ENCODE measurements at regions not wholly inside any gene's neighbourhood (a gene's known extent, or its start where the extent isn't known, plus 50 kb on each side); places are given as distances from the start of the nearest gene placed in this dataset.

DNA sequence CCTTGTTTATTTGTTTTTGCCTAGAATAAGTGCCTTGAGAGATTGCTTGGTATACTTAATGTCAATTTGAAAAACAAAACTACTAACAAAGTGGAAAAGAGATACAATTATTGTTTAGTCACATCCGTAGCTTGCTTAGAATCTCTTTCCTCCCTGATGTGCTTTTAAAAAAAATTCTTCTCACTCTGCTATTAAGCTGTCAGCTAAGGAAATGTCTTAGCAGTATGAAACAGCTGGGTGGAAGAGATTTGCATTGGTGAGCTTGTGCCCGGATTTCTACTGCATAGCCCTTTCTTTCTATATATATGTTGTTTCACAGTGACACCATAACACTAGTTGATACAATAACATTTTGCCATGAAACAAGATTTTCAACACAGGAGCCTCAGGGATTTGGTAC lies 229.4 kb upstream of the RGS6 start:
- no peak for DNase-seq
- no peak for ATAC-seq (ENCODE audit: poor library complexity)
- intact Hi-C loops (cut with DNase I), result no loop called here

DNA sequence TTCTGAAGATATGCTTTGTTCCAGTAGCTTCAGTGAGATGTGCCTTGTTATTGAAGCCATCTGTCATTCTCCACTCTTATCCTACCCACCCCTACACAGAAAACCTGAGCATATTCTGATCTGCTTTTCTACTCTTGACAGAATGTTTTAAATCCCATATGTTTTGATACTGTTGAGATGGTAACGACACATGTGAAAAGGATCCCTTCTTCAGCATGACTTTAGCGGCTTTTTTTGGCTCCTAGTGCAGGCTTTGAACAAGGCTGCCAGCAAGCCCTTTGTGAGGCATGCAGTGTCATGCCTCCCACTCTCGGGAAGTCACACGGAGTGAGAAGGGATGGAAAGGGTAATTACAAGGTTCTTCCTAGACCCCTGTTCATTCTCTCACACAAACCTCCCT lies 228.8 kb upstream of the RGS6 start:
- peak; percentile 52 for ATAC-seq (ENCODE audit: poor library complexity)
- intact Hi-C loops (cut with DNase I), result no loop called here
- DNase-seq, result no peak

DNA sequence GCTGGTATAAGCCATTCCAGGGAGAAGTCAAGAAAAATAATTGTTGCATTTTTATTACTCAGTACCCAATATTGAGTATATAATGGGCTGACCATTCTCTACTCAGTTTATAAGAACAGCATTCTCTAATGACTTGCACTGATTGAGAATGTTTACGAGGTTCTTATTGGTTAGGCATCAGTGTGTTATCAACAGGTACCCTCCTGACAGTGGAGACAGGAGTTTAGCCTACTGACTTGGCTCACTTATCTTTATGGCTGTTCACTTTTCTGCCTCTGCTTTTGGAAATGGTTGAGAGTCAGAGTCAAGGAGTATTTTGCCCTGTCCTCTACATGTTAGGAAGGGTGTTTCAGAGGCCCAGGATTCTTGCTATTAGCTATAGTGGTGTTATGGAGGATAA lies 228.0 kb upstream of the RGS6 start:
- no peak for ATAC-seq (ENCODE audit: poor library complexity)
- no peak for DNase-seq
- intact Hi-C loops (cut with DNase I), result no loop called here

DNA sequence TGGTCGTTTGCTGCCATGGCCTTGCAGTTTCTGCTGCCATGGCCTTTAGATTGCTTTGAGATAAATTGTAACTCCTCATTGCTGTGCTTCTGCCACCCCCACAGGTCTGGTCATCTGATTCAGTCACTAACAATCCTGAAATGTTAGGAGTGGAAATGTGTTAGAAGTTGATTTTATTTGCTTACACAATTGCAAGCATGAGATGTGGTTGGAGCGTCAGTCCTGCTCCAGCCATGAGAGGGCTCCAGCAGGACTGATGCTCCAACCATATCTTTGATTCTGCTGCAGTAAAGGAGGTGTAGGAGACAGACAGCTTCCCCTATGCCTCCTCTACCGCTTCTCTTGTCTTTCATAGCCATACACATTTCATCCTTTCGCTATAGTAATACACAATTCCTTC lies 226.8 kb upstream of the RGS6 start:
- intact Hi-C loops (cut with DNase I), result no loop called here
- no peak for DNase-seq
- no peak for ATAC-seq (ENCODE audit: poor library complexity)

DNA sequence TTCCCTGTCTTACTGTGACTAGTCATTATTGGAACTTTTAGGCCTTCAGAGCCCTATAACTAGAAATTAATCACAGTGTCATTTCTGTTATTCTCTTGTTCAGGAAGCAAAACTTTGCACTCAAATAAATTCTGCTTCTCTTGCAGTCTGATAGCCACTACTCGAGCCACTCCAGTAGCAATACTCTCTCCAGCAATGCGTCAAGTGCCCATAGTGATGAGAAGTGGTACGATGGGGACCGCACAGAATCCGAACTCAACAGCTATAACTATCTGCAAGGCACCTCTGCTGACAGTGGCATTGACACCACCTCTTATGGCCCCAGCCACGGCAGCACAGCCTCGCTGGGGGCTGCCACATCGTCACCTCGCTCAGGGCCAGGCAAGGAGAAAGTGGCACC lies 223.2 kb upstream of the RGS6 start:
- no peak for ATAC-seq (ENCODE audit: poor library complexity)
- intact Hi-C loops (cut with DNase I), result no loop called here
- no peak for DNase-seq

DNA sequence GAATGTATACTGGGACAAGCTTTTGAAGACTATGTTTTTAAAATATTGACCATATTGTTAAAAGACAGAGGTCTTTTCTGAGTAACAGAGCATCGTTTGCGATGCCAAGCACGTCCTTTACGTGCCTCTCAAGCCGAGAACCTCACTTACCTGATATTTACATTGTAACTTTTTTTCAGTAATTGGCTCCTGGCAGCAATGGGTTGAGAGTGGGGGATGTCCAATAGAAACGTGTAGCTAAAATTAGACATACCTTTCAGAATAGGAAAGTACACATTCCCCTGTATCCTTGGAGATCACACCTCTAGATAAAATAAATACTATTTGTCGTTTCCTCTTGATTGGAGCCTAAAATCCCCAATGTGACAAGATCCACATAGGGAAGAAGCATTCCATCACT lies 222.2 kb upstream of the RGS6 start:
- no peak for ATAC-seq (ENCODE audit: poor library complexity)
- no peak for DNase-seq
- intact Hi-C loops (cut with DNase I), result no loop called here

DNA sequence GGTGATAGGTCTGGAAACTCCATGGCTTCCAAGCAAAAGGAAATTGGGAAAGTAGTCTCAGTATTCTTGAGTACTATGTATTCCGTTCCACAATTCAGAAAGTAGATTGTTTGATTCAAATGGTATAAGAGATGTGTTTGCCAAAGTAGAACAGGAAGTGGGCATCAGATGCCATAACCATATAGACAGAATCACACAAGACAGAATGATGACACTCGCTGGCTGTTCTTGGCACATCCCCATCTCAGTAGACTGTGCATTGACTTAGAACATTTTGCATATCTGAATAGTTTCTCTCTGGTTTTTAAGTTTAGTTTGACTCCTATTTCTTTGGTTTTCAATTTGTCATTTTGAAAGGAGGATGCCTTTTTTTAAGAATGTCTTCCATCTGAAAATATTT lies 221.1 kb upstream of the RGS6 start:
- ATAC-seq (ENCODE audit: poor library complexity), result no peak
- intact Hi-C loops (cut with DNase I), result no loop called here
- no peak for DNase-seq

DNA sequence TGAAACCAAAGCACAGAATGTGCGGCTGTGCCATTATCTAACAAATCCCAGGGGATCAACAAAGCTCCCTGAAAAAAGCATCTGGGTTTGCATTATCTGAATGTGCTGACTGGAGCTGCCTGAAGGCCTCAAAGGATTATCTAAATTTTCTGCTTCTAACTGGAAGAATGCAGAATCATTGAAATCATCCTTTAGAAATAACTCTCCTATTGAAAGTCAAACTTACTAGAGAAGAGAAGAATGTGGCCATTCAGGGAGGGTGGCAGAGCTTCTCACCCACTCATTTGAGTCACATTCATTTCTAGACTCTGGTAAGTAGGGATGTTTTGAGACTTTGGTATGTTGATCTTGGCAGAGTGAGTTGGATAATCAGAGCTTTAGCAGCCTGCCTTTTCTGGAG lies 220.6 kb upstream of the RGS6 start:
- intact Hi-C loops (cut with DNase I), result no loop called here
- DNase-seq (no peak), ATAC-seq (ENCODE audit: poor library complexity) (no peak)

DNA sequence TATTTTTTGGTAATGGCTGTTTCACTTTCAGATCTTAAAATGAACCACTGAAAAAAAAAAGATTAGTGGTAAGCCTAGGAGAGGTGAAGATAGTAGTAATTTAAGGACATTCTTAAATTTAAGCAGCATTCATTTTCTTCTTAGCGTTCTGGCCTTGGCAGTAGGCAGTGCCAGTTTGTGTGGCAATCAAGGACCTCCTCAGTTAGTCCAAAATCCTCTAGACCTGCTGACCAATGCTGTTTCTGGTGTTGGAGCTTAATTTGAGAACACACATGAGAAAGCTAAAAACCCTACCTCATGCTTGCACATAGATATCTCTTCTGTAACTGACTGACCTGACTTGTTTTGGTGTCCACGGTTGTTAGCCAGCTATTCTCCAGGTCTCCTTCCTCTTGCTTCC lies 219.8 kb upstream of the RGS6 start:
- DNase-seq, result no peak
- no peak for ATAC-seq (ENCODE audit: poor library complexity)
- intact Hi-C loops (cut with DNase I), result no loop called here

DNA sequence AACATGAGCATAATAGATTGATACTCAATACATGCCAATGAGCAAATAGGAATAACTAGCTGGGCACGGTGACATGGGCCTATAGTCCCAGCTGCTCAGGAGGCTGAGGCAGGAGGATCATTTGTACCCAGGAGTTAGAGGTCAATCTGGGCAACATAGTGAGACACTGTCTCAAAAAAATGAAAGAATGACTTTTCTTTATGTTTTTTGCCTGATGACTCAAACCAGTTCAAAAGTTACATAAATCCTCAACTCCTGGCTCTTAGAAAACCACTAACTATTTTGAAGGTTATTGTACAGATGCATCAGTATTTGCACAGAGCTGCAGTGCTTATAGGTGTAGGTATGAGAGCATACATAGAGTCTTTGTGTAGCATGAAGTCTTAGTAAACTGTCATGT lies 219.2 kb upstream of the RGS6 start:
- intact Hi-C loops (cut with DNase I), result no loop called here
- no peak for ATAC-seq (ENCODE audit: poor library complexity)
- DNase-seq, result no peak

DNA sequence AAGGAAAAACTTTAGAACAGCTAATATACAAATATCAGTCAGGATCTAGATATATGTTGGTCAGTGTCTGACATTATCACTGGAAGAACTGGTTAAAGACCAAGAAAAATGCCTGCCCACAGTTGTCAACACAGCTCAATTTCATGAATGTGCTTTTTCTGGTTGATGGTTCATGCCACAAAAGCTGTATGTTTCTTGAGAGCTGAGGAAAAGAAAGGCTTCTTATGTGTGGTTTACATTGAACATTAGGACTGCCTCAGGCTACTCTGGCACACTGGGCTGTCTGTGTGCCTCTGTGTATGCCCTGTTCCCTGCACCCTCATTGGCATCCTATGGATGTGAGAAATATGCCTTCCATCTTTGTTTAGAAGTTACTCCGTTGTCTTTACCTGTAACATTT lies 218.8 kb upstream of the RGS6 start:
- DNase-seq (no peak), ATAC-seq (ENCODE audit: poor library complexity) (no peak)
- intact Hi-C loops (cut with DNase I), result no loop called here

DNA sequence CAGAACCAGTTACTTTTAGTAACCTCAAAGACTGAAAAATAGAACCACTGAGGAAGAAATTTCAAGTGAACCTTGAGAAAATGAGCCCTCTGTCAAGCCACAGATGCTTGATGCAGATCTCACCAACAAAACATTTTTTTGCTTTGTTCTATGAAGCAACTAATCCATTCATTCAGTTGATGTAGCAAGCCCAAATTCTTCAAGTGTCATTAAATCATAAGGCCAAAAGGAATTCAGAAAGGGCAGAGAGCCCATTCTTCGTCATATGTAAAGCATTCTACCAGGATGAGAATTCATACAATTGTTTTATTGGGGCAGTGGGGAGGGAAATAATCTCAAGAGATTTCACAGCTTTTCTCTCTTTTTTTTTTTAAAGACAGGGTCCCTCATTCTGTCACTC lies 218.0 kb upstream of the RGS6 start:
- intact Hi-C loops (cut with DNase I), result no loop called here
- no peak for DNase-seq
- ATAC-seq (ENCODE audit: poor library complexity), result no peak

DNA sequence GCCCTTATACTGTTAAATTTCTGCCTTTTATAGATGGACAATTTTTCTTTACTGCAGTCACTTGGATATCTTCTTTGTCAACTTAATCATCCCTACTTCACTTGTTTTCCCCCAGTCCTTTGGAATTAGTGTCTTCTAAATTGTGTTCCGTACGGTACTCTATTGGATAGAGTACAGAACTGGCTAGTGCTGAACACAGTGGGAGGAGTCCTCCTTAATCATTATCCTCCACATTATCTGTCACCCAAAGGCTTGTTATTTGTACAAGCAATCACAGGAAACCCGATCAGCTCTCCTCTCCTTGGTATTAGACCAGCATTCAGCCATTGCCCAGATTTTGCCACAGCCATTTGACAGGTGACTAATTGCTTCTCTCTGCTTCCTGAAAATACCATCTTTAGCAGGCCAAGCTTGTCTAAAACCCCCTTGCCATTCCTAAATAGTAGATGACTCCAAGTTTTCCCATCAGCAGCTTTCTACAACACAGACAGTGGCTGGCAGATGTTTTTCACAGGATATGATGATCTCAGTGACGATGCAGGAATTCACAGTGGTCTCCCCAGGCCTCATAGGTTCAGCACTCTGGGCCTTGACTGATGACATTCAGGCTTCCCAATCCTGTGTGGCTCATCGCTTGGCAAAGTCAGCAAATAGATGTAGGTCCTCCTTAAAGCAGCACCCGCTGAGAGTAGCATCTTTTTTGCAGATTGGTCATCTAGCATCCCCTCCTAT lies 216.0 kb upstream of the RGS6 start:
- DNase-seq (no peak), ATAC-seq (ENCODE audit: poor library complexity) (no peak)
- intact Hi-C loops (cut with DNase I), result no loop called here

DNA sequence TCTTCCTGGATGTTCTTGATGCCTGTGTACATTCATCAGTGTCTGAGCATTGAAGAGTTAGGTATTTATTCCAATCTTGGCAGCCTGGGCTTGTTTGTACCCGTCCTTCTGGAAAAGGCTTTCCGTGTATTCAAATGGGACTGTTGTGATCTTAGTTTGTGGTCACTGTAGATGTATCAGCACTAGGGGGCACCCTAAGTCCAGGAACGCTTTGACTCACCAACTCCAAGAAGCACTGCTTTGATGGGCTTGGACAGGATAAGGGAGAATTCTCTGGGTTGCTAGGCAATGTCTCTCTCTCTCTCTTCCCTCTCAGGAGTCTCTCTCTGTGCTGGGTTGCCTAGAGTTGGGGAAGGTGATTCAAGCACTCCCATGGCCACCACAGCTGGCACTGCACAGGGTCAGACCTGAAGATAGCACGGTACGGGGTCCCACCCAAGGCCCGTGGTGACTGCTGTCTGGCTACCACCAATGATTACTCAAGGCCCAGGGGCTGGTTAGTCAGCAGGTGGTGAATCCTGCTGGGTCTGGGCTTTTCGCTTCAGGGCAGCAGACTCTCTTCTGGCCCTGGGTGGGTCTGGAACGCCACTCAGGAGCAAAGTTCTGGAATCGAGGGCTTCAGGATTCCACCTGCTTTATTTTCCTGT lies 211.1 kb upstream of the RGS6 start:
- intact Hi-C loops (cut with DNase I), result no loop called here
- DNase-seq, result no peak
- ATAC-seq (ENCODE audit: poor library complexity), result peak; percentile 48

DNA sequence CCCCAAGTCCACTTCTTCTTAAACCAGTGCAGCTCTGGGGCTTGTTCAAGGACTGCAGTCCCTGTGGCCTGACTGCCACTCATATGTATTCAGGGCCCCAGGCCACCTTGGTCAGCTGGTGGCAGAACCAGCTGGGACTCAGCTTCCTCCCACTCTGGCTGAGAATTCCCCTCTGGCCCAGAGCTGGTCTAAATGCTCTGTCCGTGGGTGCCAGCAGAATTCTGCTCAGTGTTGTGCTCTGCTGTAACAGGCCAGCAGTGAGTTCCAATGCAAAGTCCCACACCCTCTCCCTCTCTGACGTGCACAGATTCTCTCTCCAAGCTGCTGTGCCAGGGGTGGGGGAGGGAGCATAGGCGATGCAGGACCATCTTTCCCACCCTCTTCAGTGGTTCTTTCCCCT lies 210.4 kb upstream of the RGS6 start:
- intact Hi-C loops (cut with DNase I), result no loop called here
- DNase-seq (no peak), ATAC-seq (ENCODE audit: poor library complexity) (no peak)

DNA sequence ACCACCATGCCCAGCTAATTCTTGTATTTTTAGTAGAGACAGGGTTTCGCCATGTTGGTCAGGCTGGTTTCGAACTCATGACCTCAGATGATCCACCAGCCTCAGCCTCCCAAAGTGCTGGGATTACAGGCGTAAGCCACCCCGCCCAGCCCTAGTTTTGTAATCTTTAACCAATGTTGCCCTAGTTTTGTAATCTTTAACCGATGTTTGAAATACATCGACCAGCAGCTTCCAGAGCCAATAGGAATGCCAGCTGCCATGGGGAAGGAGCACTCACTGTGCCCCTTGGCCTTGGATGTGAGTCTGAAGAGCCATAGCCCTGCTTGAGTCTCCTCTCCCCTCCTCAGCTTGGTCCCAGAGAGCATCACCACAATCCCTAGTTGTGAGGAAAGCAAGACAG lies 209.3 kb upstream of the RGS6 start:
- intact Hi-C loops (cut with DNase I), result no loop called here
- DNase-seq (no peak), ATAC-seq (ENCODE audit: poor library complexity) (no peak)

DNA sequence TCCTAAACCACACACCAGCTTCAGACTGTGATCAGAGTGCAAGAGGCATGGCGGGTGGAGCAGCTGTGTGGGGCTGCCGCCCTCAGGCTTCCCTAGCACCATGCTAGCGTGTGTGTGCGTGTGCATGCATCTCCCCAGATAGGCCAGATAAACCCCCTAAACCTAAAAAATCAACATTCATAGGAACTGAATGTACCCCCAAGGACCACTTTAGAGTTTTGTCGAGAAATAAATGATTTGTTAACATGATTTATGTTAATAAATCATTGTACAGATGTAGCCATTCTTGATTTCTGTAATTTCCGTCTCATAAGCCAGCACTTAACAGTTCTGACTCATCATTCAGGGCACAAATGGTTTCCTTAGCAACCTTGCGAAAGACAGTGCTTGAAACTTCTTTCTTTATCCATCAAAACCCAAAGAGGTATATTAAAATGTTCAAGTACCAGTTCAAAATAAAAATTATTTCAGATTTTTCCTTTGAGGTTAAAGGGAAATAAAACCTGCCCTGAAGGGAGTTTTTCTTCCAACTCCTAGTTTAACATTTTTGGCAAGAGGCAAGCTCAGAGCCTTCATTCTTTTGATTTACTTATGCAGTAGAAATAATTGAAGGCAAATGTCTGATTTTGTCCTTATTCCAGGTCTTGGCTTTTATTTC lies 206.2 kb upstream of the RGS6 start:
- ATAC-seq (ENCODE audit: poor library complexity) (no peak), DNase-seq (no peak)
- intact Hi-C loops (cut with DNase I), result no loop called here

DNA sequence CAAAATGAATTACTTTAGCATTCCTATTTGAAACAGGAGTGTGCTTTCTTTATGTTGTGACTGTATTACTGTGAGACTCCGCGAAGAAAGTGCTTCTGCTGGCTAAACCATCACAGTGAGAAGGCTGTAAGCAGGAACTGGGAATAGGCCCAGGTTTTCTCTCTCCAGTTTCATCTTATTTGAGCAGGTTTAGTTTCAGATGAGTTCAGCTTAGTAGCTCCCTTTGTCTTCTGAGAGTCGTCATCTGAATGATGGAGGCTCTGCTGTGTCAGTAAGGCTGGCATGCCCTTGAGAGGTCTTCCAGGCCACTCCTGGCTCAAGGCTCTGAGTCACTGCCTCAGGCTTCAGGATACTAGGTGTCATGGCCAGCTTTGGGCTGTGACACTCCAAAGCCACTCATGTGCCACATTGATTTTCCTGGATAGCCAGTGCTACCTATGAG lies 205.6 kb upstream of the RGS6 start:
- no peak for ATAC-seq (ENCODE audit: poor library complexity)
- DNase-seq, result no peak
- intact Hi-C loops (cut with DNase I), result no loop called here

DNA sequence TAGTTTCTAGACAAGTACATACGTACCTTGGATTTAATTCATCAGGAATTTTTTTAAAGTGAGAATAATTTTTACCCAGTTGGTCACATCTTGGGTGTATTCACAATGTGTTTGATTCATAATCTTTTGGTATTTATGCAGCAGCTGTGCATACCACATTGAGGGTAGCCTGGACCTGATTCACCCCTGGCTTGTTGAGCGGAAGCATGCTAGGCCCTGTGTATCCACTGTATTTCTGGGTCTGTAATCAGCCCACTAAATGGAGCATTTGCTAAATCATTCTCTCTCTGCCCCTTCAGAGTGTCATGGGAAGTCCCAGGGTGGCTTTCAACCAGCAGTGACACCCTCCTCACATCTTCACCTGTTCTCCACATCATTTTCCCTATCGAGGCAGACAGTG lies 203.8 kb upstream of the RGS6 start:
- intact Hi-C loops (cut with DNase I), result no loop called here
- no peak for ATAC-seq (ENCODE audit: poor library complexity)
- no peak for DNase-seq

DNA sequence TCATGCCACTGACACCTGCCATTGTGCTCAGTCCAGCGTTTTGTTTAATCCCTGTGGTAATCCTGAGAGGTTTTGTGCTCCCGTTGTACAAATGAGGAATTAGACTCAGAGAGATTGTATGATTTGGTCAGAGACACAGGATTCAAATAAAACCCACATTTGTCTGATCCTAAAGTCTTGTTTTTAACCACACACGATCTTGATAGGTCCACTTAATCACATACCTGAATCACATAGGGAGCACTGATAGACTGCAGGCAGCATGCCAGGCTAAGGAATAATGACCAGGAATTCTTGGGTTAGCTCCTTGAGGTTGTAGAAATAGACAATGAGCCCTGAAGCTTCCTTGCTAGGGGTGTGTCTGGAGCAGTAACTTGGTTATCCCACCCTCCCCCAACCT lies 202.6 kb upstream of the RGS6 start:
- intact Hi-C loops (cut with DNase I), result no loop called here
- DNase-seq, result no peak
- ATAC-seq (ENCODE audit: poor library complexity), result no peak

Measured in Right ventricle myocardium superior (tissue), 1 donor.